BJ (cell line): ENCODE measurements at regions not wholly inside any gene's neighbourhood (a gene's known extent, or its start where the extent isn't known, plus 50 kb on each side); places are given as distances from the start of the nearest gene placed in this dataset.

Source experiments
- CTCF ChIA-PET: fragments of 350-600 bp; formaldehyde crosslinking; extraction: SDS; loops from one replicate; lab custom pipeline; 2021; ENCODE audit warnings: antibody characterized with exemption, inconsistent platforms; lab: Yijun Ruan, JAX
- POLR2A ChIA-PET: fragments of 300-600 bp; sonication (Branson Sonifier 250); formaldehyde crosslinking; extraction: SDS; loops from one replicate; lab custom pipeline; 2021; ENCODE audit warnings: antibody characterized with exemption; lab: Charles Lee
- DNase-seq: peaks from one replicate; pipeline ENCODE4 v3.0.0-alpha.2; 2011; ENCODE audit warnings: low read depth
- H3K27me3 ChIP-seq: 2 replicates; pipeline ENCODE4 v1.6.0; 2011; ENCODE audit warnings: low read length; ENCODE audit not compliant: control insufficient read depth, insufficient read depth
- H3K36me3 ChIP-seq: 2 replicates; pipeline ENCODE4 v1.5.1; 2011; ENCODE audit warnings: low read length; ENCODE audit not compliant: control insufficient read depth, insufficient read depth
- H3K4me3 ChIP-seq: 2 replicates; pipeline ENCODE4 v1.5.1; 2011; ENCODE audit warnings: low read depth, mild to moderate bottlenecking, control low read depth, low read length
- TF ChIP-seq, protein P1 (sequence below): IDR thresholded peaks from 2 replicates; pipeline ENCODE4 v1.5.1; 2011; ENCODE audit warnings: low read depth, mild to moderate bottlenecking, control low read depth, inconsistent platforms, low read length, moderate library complexity; ENCODE audit not compliant: insufficient read depth

DNA sequence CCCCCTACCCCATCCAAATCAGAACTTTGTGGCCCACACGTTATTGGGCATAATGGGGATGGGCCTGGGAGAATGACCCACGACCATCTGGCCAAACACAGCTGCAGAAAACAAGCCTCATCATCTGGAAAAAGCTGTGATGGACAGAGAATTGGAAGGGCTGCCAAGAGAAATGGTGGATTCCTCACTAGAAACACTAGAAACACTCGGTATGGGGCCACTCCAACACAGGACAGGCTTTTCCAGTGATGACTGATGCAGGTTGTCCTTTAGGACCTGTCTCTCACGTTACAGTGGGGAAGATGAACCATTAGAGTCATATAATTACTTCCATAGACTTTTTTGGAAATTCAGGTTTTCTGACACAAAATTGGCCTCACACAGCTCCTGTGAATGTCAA is 172.4 kb upstream of the TARS1 start:
- ChIA-PET CTCF (interaction anchor here (0.9 kb wide), 1 partner anchor 32 kb away, joined by 3 read pairs; no protein-coding TSS in a partner anchor), POLR2A (no interaction called here)
- Histone ChIP-seq H3K27me3 (no peaks in the 10 kb centered on the region), H3K4me3 (no peak overlapping the region), H3K36me3 (no peaks in the 10 kb centered on the region)
- DNase-seq = no peak
- TF ChIP-seq, protein P1, sequence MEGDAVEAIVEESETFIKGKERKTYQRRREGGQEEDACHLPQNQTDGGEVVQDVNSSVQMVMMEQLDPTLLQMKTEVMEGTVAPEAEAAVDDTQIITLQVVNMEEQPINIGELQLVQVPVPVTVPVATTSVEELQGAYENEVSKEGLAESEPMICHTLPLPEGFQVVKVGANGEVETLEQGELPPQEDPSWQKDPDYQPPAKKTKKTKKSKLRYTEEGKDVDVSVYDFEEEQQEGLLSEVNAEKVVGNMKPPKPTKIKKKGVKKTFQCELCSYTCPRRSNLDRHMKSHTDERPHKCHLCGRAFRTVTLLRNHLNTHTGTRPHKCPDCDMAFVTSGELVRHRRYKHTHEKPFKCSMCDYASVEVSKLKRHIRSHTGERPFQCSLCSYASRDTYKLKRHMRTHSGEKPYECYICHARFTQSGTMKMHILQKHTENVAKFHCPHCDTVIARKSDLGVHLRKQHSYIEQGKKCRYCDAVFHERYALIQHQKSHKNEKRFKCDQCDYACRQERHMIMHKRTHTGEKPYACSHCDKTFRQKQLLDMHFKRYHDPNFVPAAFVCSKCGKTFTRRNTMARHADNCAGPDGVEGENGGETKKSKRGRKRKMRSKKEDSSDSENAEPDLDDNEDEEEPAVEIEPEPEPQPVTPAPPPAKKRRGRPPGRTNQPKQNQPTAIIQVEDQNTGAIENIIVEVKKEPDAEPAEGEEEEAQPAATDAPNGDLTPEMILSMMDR = no peak

DNA sequence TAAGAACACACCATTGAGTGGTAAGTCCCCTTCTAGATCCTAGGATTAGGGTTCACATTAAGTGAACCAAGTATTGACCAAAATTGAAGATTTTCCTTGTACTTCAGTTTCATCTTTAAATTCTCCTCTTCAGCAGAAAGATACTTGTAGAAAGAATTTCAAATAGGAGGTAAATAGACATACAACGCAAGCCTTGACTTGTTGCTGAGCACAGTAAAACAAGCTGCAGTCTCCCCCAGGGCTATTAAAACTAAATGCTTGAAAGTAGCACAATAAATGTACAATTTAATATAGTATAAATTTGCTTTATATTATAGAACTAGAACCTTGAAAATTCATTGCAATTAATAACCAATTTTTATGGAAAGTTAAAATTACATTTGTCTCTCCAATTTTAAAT is 170.1 kb upstream of the TARS1 start:
- TF ChIP-seq, protein P1 = no peak
- ChIA-PET POLR2A (no interaction called here), CTCF (interaction anchor here (1.1 to 1.4 kb wide), 2 partner anchors 29 to 563 kb away, joined by 3 to 4 read pairs; no protein-coding TSS in a partner anchor)
- Histone ChIP-seq H3K4me3 (no peak overlapping the region), H3K36me3 (no peaks in the 10 kb centered on the region), H3K27me3 (no peaks in the 10 kb centered on the region)
- no peak for DNase-seq

DNA sequence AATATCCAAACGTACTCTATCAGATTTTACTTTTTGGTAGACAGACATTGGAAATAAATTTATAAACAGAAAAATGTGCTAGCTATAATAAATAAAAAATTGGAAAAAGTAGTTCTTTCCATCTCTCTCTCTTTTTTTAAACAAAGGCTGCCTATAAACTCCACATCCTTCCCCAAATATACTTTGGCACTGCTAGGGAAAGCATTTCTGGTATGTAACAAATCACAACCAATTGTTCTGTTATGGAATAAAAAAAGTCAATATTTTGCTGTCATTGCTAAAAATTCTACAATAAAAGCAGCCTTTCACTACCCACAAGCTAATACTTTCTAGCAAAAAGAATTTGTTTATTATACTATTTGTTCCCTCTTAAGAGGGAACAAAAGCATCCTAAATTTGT is 169.2 kb upstream of the TARS1 start:
- TF ChIP-seq, protein P1 = no peak
- Histone ChIP-seq H3K27me3 (no peaks in the 10 kb centered on the region), H3K36me3 (no peaks in the 10 kb centered on the region), H3K4me3 (no peak overlapping the region)
- ChIA-PET POLR2A (interaction anchor here (0.7 kb wide), 1 partner anchor 1098 kb away, joined by 3 read pairs; the partner anchor contains the start of gene GOLPH3), CTCF (interaction anchor here (1.1 to 1.4 kb wide), 3 partner anchors 28 to 564 kb away, joined by 3 to 4 read pairs (median 3); no protein-coding TSS in a partner anchor)
- DNase-seq = no peak

DNA sequence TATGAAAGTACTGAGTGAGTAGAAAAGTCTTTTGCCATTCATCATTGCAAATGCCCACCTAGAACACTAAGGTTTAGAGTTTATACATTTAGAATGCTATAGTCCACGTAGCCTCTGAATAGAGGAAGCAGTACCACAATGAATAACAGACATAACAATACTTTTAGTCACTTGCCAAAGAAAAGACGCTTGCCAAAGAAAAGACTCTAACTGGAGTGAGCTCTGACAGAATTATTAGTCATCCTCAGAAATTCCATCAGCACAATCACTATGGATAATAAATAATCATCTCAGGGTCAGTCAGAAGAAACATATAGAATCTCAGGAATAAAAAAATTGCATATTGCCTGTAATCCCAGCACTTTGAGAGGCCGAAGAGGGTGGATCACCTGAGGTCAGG is 168.5 kb upstream of the TARS1 start:
- TF ChIP-seq, protein P1 = no peak
- H3K27me3 ChIP-seq = no peaks in the 10 kb centered on the region
- H3K4me3 ChIP-seq = no peak overlapping the region
- POLR2A ChIA-PET = no interaction called here
- DNase-seq = peak; percentile 53
- no peaks in the 10 kb centered on the region for H3K36me3 ChIP-seq
- CTCF ChIA-PET = interaction anchor here (0.7 to 1.4 kb wide), 3 partner anchors 27 to 151 kb away, joined by 3 to 4 read pairs (median 3); no protein-coding TSS in a partner anchor

DNA sequence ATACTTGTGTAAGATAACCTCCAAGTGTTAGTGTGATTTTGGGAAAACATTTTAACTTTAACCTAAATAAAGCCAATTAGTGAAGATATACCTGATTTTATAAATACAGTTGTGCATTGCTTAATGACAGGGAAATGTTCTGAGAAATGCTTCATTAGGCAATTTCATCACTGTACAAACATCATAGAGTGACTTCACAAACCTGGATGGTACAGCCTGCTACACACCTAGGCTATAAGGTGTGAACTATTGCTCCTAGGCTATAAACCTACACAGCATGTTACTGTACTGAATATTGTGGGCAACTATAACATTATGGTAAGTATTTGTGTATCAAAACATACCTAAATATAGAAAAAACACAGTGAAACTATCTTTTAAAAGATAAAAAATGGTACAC is 166.8 kb upstream of the TARS1 start:
- POLR2A ChIA-PET = no interaction called here
- TF ChIP-seq, protein P1 = no peak
- Histone ChIP-seq H3K36me3 (no peaks in the 10 kb centered on the region), H3K27me3 (no peaks in the 10 kb centered on the region), H3K4me3 (no peak overlapping the region)
- DNase-seq = no peak
- CTCF ChIA-PET = no interaction called here
